Panc1 (cell line): ENCODE measurements at regions not wholly inside any gene's neighbourhood (a gene's known extent, or its start where the extent isn't known, plus 50 kb on each side); places are given as distances from the start of the nearest gene placed in this dataset.

Source experiments
- ATAC-seq: fragments of 200-7000 bp; cut with Tn5 transposase; 2 replicates; pipeline ENCODE4 v1.9.1; 2020; ENCODE audit warnings: mild to moderate bottlenecking, moderate library complexity
- BruUV-seq: library from RNA; stranded (reverse); fragments of 400-500 nt; replicated peaks from 2 replicates; lab custom pipeline; 2021; lab: Mats Ljungman, UMichigan
- CTCF ChIA-PET: fragments of 300-600 bp; sonication (Branson Sonifier 250); formaldehyde crosslinking; loops from one replicate; lab custom pipeline; 2022; ENCODE audit warnings: antibody characterized with exemption; lab: Charles Lee
- POLR2A ChIA-PET: fragments of 300-600 bp; sonication (Branson Sonifier 250); formaldehyde crosslinking; loops from one replicate; lab custom pipeline; 2022; ENCODE audit warnings: antibody characterized with exemption; lab: Charles Lee
- DNase-seq: peaks from one replicate; pipeline ENCODE4 v3.0.0-alpha.2; 2010; ENCODE audit warnings: low read depth, low spot score
- H3K27ac ChIP-seq: 2 replicates; pipeline ENCODE4 v1.5.1; 2011; ENCODE audit warnings: mild to moderate bottlenecking, low read length, inconsistent platforms
- H3K27me3 ChIP-seq: fragments of 200-500 bp; sonication (Bioruptor generic); 2 replicates; pipeline ENCODE4 v1.6.0; 2014; ENCODE audit warnings: low read length, inconsistent platforms; ENCODE audit not compliant: control insufficient read depth, insufficient read depth
- H3K36me3 ChIP-seq: fragments of 200-500 bp; sonication (Bioruptor generic); 2 replicates; pipeline ENCODE4 v1.5.1; 2014; ENCODE audit warnings: inconsistent platforms, mild to moderate bottlenecking, low read length, moderate library complexity; ENCODE audit not compliant: control insufficient read depth, insufficient read depth
- H3K4me1 ChIP-seq: 2 replicates; pipeline ENCODE4 v1.5.1; 2011; ENCODE audit warnings: inconsistent platforms, mild to moderate bottlenecking, low read length, moderate library complexity; ENCODE audit not compliant: control insufficient read depth, insufficient read depth
- H3K4me3 ChIP-seq, 2 experiments: 2 replicates each; pipeline ENCODE4 v1.5.1; 2011 to 2012; ENCODE audit warnings: low read depth in 2 of 2, low read length in 2 of 2, mild to moderate bottlenecking in 2 of 2, inconsistent platforms in 1 of 2, moderate library complexity in 1 of 2
- H3K9me3 ChIP-seq: fragments of 200-500 bp; sonication (Bioruptor generic); 2 replicates; pipeline ENCODE4 v1.5.1; 2014; ENCODE audit warnings: low read depth, mild to moderate bottlenecking, inconsistent platforms, low read length, moderate library complexity; ENCODE audit not compliant: control insufficient read depth, insufficient read depth
- CTCF ChIP-seq: fragments of 450-650 bp; IDR thresholded peaks from 2 replicates; pipeline ENCODE4 v1.5.1; 2017; ENCODE audit warnings: mild to moderate bottlenecking
- POLR2AphosphoS5 ChIP-seq: IDR thresholded peaks from 2 replicates; pipeline ENCODE4 v1.6.1; 2012; ENCODE audit warnings: mild to moderate bottlenecking, low read depth, low read length, moderate library complexity
- REST ChIP-seq, 2 experiments: IDR thresholded peaks; 2 replicates each; pipeline ENCODE4 v1.6.1; 2011 to 2012; ENCODE audit warnings: low read depth in 2 of 2, control low read depth in 1 of 2, low read length in 1 of 2, mild to moderate bottlenecking in 1 of 2, moderate library complexity in 1 of 2; ENCODE audit not compliant: insufficient read depth in 1 of 2
- SIN3A ChIP-seq: IDR thresholded peaks from 2 replicates; pipeline ENCODE4 v1.6.1; 2012; ENCODE audit warnings: low read depth, mild to moderate bottlenecking, low read length, moderate library complexity, borderline replicate concordance; ENCODE audit not compliant: insufficient read depth
- TCF7L2 ChIP-seq: IDR thresholded peaks from 2 replicates; pipeline ENCODE4 v1.6.1; 2011; ENCODE audit warnings: mild to moderate bottlenecking, low read depth, low read length, inconsistent platforms
- in situ Hi-C: cut with HindIII; loops from 2 replicates; pipeline ENCODE4 v1.10.0; 2016; ENCODE audit warnings: low sequenced_read_pairs, low pct_unique_long_range_greater_than_20kb
- intact Hi-C: fragments of 100-400 bp; cut with micrococcal nuclease; formaldehyde crosslinking; loops from one replicate; pipeline ENCODE4 v1.10.0; 2022; ENCODE audit not compliant: unreplicated experiment

- ATAC-seq (no peak), DNase-seq (no peak)
- ChIA-PET CTCF (no interaction called here), POLR2A (no interaction called here)
- Histone ChIP-seq H3K4me3 (no peak overlapping the region), H3K9me3 (no peaks in the 10 kb centered on the region; the same call in 1 of the 2 replicates), H3K36me3 (no peaks in the 10 kb centered on the region), H3K27ac (no peak overlapping the region), H3K27me3 (no peaks in the 10 kb centered on the region), H3K4me1 (no peaks in the 10 kb centered on the region)
- intact Hi-C loops = no loop called here
- in situ Hi-C loops = no loop called here
- BruUV-seq = no TSS peak
- TF ChIP-seq POLR2AphosphoS5 (no peak), TCF7L2 (no peak), REST (IDR thresholded peaks at IDR 0.05; ENCODE audit: insufficient read depth in 1 of 2, low read depth in 2 of 2, low read length in 1 of 2) (no peak), SIN3A (no peak), CTCF (no peak)
Measured at GRCh38 chr3:145649368-145649887, 511.6 kb downstream of the PLOD2 start.

- BruUV-seq = no TSS peak
- TF ChIP-seq SIN3A = no peak
- no peak for TF ChIP-seq REST (IDR thresholded peaks at IDR 0.05; ENCODE audit: insufficient read depth in 1 of 2, low read depth in 2 of 2, low read length in 1 of 2)
- no peak for TF ChIP-seq CTCF
- no peak for TF ChIP-seq POLR2AphosphoS5
- no peak for TF ChIP-seq TCF7L2
- no peak for DNase-seq
- POLR2A ChIA-PET = no interaction called here
- H3K4me1 ChIP-seq = no peaks in the 10 kb centered on the region
- H3K36me3 ChIP-seq = no peaks in the 10 kb centered on the region
- no peaks in the 10 kb centered on the region; the same call in 1 of the 2 replicates for H3K9me3 ChIP-seq
- no peak overlapping the region for H3K4me3 ChIP-seq
- CTCF ChIA-PET = no interaction called here
- intact Hi-C loops = no loop called here
- no peak for ATAC-seq
- H3K27ac ChIP-seq = no peak overlapping the region
- no peaks in the 10 kb centered on the region for H3K27me3 ChIP-seq
- in situ Hi-C loops = no loop called here
Measured at GRCh38 chr3:145650170-145650569, 510.8 kb downstream of the PLOD2 start.
